ENCODE measurements at regions not wholly inside any gene's neighbourhood (a gene's known extent, or its start where the extent isn't known, plus 50 kb on each side); places are given as distances from the start of the nearest gene placed in this dataset.

DNA sequence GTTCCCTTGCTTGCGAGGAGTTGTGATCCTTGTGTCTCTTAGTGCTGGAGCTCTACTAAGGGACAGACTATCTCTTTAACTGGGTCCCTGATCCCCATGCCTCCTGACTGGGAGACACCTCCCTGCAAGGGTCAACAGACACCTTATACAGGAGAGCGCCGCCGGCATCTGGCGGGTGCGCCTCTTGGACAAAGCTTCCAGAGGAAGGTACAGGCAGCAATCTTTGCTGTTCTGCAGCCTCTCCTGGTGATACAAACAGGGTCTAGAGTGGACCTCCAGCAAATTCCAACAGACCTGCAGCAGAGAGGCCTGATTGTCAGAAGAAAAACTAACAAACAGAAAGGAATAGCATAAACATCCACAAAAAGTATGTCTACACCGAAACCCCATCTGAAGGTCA is 115.6 kb upstream of the ITM2A start:
- no peak for DNase-seq

DNA sequence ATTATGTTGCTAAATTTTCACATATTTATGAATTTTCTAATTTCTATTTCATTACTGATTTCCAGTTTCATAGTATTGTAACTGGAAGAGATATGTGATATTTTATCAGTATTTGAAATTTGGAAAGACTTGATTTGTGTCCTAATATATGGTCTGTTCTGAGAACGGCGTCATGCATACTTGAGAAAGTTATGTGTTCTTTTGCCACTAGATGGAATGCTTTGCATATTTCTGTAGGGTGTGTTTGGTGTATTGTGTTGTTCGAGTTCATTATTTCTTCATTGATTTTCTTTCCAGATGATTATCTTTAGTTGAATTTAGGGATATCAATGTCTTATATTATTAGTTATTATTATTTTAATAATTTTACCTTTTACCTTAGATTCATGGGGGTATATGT is 110.6 kb upstream of the ITM2A start:
- DNase-seq = no peak

DNA sequence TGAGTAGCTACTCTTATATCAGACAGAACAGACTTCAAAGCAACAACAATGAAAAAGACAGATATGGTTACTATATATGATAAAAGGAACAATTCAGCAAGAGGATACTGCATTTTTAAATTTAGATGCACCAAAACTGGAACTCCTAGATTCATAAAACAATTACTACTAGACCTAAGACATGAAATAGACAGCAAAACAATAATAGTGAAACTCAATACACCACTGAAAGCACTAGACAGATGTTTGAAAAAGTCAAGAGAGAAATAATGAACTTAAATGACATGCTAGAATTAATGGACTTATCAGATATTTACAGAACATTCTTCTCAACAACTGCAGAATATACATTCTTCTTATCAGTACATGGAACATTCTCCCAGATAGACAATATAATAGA is 99.5 kb upstream of the ITM2A start:
- no peak for DNase-seq

DNA sequence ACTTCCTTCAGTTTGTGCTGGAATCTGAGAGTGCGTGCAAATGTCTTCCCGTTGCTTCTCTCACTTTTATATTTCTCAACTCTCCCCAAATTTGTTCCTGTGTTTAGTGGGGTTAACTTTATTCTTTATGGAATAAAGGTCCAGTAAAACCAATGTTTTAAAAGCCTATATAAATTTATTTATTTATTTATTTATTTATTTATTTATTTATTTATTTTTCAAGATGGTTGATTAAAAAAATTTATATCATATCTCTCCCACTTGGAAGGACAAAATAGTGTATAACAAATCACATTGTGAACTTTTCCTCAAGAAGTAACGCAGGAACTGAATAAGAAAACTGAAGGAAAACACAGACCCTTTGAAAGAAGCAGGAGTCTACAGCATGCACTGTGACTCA is 95.3 kb upstream of the ITM2A start:
- DNase-seq = no peak

DNA sequence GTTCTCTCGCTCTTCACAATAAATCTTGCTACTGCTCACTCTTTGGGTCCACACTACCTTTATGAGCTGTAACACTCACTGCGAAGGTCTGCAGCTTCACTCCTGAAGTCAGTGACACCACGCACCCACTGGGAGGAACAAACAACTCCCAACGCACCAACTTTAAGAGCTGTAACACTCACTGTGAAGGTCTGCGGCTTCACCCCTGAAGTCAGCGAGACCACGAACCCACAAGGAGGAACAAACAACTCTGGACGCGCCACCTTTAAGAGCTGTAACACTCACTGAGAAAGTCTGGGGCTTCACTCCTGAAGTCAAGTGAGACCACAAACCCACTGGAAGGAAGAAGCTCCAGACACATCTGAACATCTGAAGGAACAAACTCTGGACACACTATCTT is 89.5 kb upstream of the ITM2A start:
- peak; percentile 10 for DNase-seq

DNA sequence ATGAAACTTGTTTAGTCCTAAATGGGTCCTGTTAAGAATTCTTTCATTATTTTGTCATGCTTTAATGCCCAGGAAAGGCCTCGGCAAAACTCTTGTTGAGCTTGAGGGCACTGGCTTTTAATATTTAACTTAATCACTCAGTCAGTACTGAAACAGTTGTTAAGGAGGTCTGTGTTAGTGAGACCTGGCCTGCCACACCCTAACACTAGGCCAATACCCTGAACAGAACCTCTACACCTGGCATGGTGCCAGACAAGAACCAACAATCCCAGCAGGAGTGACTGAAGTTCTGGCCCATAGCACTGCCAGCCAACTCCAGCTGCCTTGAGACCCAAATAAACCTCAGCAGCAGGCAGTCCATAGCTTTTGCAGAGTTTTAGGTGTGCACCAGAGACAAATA is 85.7 kb upstream of the ITM2A start:
- no peak for DNase-seq

DNA sequence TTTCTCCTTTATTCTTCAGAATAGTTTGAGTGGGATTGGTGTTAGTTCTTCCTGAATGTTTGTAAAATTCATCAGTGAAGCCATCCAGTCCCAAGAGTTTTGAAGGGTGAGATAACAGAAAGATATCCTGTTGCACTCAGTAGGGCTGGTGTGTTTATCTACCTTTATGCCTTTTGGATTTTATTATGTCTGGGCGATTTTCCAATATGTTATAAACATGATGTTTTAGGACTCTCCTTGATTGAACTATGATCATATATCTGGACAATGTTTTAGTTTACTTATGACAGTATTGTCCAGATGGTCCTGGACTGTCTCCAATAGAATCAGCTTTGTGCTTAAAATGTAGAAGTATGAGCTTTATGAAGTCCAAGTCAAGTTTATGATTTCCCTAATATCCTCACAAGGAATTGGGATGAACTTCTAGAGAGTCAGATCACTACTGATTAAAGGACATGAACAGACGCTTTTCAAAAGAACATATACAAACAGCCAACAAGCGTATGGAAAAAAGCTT is 77.6 kb upstream of the ITM2A start:
- no peak for DNase-seq

- DNase-seq = no peak
Measured at GRCh38 chrX:79443121-79443520, 76.0 kb upstream of the ITM2A start.

DNA sequence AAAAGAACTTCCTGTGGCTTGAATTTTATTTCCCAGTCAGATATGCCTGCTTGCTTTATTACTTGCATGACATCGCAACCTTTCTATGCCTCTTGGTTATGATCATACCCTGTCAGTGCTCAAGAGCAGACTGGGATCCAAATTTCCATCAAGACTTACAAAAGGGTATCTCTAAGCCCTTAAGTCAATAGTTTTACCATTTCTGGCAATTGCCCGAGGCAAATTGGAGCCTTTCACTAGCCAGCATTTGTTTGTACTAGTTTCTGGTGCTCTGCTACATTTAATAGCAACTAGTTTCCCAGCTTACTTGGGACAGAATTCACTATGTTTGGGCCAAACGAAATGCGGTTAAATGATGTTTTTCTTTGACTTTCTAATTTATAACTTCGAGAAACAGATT is 73.2 kb upstream of the ITM2A start:
- DNase-seq = no peak
